Skin epidermis (tissue), 12 donors: ENCODE measurements at regions not wholly inside any gene's neighbourhood (a gene's known extent, or its start where the extent isn't known, plus 50 kb on each side); places are given as distances from the start of the nearest gene placed in this dataset.

Experiments used
- H3K27ac ChIP-seq, 21 experiments: fragments of 200-600 bp; sonication (generic) in 11 of 21; one replicate each; pipeline ENCODE4 v1.5.0; 2020; ENCODE audit warnings: mild to moderate bottlenecking in 3 of 21, inconsistent platforms in 2 of 21, moderate library complexity in 2 of 21
- H3K4me3 ChIP-seq, 7 experiments: fragments of 200-600 bp; sonication (generic) in 2 of 7; one replicate each; pipeline ENCODE4 v1.5.0; 2020; ENCODE audit warnings: inconsistent platforms in 2 of 7, mild to moderate bottlenecking in 2 of 7, moderate library complexity in 1 of 7

DNA sequence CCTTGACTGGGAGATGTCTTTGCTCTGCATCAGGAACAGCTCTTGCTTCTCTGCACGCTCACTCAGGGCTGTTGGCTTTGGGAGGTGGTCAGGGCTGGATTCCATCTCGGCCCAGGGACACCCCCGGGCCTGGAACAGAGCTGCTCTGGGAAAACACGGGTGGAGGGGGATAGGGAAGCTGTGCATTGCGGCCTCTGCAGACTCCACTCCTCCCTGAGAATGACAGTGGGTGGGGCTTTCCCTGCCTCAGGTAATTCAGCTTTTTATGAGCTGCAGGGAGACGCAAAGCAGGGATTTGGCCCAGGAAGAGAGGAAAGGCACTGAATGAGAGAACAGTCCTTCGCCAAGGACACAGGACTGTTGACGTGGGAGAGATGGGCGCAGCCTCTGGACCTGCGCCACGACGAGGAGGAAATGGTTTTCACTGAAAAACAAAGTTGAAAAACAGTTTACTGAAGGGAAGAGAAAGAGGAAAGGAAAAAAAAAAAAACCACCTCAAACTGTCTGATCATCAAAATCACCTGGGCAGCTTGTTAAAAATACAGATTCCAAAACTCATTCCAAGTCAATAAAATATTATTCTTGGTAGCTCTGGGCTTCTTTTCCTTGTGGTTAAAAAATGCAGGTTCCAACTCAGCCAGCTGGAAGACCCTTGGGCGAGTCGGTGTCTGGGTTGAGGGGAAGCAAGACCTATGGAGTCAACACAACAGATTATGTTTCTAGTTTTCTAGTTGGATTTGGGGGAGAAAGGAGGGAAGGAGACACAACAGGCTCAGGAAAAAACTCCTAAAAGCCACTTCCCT lies 194.0 kb downstream of the ZFP36L2 start:
- H3K27ac ChIP-seq, result peak overlapping the region in 18 of 21 experiments; percentile 18 to 88 (median 72)
- no peak overlapping the region for H3K4me3 ChIP-seq

DNA sequence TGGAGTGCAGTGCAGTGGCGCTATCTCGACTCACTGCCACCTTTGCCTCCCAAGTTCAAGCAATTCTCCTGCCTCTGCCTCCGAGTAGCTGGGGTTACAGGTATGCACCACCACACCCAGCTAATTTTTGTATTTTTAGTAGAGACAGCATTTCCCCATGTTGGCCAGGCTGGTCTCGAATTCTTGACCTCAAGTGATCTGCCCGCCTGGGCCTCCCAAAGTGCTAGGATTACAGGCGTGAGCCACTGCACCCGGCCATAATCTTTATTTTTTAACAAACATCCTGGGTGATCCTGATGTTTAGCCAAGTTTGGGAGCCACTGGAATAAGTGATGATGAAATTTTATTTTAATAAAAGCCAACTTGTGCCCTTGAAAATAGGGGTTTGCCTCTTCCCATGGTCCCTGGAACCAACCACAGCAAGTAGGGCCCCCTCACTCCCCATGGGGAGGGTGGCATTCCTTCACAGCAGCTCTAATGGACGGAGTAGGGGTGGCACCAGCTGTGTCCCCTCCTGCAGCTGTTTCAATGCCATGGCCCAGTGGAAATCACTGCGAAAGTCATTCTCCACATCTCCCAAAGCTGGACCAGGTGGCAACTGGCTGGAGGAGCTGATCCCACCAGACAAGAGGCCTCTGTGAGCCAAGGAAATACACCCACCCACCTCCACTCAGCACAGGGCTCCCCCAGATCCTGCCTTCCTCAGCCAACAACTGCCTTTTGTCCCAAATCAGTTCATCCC lies 194.8 kb downstream of the ZFP36L2 start:
- peak overlapping the region in 15 of 21 experiments; percentile 14 to 88 (median 73) for H3K27ac ChIP-seq
- H3K4me3 ChIP-seq, result no peak overlapping the region

DNA sequence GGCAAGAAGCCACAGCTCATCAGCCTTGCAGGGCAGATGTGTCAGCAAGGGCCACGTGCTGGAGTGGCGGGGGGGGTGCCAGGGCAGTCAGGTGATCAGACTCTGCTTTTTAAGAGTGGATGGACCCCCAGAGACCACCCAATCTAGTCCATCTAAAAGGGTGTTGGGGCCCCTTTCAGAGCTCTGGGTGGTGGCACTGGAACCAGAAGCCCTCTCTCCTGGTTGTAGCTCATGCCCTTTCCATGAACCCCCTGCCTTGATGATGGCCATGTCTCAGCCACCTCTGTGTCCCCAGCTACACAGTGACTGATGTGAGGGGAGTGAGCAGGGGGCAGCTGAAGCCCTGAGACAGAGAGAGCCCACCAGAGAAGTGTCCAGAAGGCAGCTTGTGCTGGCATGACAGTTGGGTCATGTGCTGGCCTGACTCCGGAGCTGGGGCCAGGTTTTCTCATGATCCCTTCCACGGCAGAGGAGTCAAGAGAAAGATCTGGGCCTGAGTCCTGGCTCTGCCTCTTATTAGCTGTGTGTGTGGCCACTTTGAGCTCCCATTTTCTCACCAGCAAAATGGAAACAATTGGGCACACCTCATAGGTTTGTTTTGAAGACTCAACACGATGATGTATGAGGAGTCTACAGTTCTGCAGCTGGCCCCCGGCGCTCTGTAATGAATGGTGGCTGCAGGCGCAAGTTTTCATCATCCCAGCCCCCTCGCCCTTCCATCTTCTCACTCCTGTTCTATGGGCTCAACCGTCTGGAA lies 195.7 kb downstream of the ZFP36L2 start:
- H3K27ac ChIP-seq, result peak overlapping the region in 5 of 21 experiments; percentile 8 to 88 (median 76)
- no peak overlapping the region for H3K4me3 ChIP-seq

DNA sequence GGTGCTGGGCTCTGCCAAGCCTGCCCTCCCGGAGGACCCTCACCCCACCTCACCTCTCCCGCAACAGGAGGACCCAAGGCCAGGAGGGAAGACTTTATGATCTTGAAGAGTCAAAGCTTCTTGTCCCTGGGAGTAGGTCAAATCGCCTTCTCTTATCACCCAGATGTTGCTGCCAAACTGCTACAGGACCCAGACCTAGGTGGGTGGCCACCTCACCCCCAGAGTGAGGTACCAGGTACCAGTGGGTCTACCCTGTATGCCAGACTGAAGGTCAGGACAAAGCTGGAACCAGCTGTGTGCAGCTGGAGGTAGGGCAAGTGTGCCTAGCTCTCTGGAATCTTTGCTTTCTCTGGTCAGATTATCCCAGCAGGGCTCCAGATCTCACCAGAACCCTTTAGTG lies 197.2 kb downstream of the ZFP36L2 start:
- Histone ChIP-seq H3K27ac (peak overlapping the region in 3 of 21 experiments; percentile 72 to 88 (median 84)), H3K4me3 (no peak overlapping the region)

DNA sequence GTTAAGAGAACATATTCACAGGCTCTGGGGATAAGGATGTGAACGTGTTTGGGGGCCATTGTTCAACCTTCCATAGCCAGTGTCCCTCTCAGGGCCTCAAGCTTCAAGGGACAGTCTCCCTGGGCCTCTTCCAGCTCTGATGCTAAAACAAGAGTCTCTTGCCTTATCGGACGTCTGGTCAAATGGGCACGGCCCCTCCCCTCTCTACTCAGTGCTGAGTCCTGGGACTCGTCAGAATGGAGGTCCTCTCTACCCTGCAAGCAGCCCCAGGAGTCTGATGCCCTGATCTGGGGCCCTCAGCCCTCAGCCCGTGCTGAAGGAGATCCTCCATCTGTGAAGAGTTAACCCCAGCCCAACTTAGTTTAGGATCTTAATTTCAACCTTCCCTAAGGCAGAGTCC lies 198.2 kb downstream of the ZFP36L2 start:
- H3K27ac ChIP-seq, result peak overlapping the region in 10 of 21 experiments; percentile 22 to 88 (median 79)
- no peak overlapping the region for H3K4me3 ChIP-seq

DNA sequence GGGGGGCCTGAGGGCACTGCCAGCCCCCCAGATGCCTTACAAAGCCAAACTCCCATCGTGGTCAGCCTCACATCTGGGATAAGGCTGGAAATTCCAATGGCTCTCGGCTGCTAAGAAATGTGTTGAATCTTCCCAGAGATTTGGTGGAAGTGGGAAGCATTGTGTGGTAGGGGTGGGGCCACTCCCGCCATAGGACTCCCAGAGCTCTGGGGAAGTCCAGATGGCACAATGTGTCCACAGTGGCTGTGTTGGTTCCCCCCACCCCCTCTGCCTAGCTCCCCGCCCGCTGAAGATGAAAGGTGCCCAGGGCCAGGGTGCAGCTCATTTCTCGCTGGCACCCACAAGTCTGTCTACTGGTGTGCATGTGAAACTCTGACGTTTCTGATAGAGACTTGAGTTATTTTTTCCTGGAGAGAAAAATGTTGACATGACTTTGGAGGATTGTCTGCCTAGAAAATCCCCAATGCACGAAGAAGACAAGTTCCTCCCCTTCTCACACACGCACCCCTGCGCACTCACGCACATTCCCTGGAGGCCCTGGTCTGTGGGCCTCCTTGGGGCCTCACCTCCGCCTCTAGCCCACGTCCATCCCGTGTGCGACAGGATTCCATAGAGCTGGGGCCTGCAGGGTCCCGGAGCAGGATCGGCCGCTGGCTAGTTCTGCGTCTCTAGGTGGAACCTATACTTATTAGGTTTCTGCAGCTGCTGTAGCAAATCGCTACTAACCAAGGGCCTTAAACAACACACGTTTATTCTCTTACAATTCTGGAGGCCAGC lies 199.1 kb downstream of the ZFP36L2 start:
- H3K27ac ChIP-seq, result peak overlapping the region in 17 of 21 experiments; percentile 32 to 88 (median 73)

DNA sequence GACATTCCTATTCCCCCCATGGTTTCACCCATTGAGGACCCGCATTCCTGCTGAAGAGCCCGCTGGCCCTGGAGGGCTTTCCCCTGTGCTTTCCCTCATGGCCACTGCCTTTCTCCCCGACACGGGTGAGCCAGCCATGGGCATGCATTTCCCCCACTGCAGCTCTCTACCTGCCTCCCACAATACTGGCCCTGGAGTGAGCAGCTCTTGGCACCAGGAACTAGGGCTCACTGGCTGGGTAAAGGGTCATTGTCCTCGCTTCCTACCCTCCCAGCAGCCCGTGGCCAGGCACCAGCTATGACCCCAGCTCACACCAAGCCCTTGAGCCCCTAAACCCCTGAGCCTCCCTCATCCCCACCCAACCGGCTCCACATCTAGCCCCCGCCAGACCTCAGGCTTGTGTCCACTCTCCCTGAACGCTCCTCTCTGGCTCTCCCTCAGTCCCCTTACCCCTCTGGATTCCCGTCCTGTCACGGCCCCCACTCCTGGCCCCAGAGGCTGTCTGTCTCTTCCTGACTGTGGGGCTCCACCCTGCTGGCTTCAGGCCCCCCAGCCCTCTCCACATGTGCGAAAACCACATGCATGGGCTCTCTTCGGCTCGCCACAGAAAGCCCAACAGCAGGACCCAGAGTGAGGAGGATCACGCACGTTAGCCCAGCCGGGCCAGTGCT lies 199.8 kb downstream of the ZFP36L2 start:
- Histone ChIP-seq H3K27ac (peak overlapping the region in 18 of 21 experiments; percentile 32 to 88 (median 72)), H3K4me3 (no peak overlapping the region)

More for the DNA sequence above, 199.1 kb downstream of the ZFP36L2 start:
- no peak overlapping the region for H3K4me3 ChIP-seq

DNA sequence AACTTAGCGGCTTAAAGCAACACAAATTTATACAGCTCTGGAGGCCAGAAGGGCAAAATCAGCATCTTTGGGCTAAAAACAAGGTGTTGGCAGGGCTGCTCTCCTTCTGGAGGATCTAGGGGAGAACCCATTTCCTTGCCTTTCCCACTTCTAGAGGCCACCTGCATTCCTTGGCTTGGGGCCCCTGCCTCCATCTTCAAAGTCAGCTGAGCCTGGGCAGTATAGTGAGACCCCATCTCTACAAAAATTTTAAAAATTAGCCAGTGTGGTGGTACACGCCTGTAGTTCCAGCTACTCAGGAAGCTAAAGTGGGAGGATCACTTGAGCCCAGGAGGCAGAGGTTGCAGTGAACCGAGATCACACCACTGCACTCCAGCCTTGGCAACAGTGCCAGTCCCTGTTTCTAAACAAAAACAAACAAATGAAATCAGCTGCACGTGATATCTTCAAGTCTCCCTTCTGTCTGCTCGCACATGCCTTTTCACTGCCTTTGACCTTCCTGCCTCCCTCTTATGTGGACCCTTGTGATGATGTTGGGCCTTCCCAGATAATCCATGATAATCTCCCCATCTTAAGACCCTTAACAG lies 200.6 kb downstream of the ZFP36L2 start:
- H3K27ac ChIP-seq, result peak overlapping the region in 13 of 21 experiments; percentile 5 to 88 (median 78)
- H3K4me3 ChIP-seq, result no peak overlapping the region

DNA sequence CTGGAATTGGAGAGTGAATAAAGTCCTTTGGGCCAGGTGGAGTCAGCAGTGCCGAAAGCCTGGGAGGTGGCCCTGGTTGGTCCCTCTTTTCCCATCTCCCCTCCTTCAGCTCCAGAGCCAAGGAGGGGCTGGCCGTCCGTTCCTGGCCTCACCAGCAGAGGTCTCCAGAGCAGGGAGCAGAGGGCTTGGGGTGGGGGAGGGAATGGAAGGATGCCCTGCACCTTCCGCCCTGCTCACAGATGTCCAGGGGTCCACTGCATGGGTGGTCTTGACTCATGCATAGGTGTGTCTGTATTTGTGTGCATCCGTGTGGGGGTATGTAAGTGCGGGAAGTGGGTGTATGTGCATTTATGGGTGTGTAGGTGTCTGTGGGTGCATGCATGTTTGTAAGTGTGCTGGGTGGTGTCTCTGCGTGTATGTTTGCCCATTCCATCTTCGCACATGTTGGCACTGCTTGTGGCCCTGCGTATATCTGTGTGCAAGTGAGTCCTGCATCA lies 201.8 kb downstream of the ZFP36L2 start:
- Histone ChIP-seq H3K27ac (peak overlapping the region in 7 of 21 experiments; percentile 29 to 88 (median 68)), H3K4me3 (no peak overlapping the region)

DNA sequence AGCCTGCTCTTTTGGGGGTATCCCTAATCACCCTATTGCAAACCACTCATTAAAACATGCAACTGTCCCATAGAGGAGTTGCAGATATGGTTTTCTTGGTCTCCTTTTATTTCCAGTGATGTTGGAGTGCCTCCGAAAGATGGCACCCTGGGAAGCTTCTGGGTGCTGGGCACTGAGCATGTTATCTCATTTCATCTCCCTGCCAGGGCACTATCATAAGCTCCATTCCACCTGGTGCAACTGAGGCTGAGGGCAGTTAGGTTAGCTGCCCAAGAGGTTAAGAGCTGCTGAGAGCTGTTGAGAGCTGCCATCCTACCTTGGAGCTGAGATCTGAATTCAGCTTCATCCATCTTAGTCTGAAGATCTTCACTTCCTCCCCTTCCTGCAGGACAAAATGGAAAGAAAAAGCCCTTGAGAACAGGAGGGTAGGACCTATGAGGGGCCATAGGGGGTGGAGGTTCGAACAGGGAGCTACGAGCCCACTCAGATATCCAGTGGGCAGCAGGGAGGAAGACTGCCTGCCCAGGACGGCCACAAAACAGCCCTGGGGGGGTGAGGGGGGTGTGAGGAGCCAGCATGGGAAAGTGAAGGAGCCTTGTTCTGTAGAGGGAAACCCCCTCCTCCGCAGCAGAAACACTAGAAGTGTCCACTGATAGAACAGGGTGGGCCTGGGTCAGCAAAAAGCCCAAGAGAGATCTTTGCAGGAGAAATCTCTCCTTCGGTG lies 202.5 kb downstream of the ZFP36L2 start:
- H3K27ac ChIP-seq, result peak overlapping the region in 6 of 21 experiments; percentile 27 to 84 (median 56)

DNA sequence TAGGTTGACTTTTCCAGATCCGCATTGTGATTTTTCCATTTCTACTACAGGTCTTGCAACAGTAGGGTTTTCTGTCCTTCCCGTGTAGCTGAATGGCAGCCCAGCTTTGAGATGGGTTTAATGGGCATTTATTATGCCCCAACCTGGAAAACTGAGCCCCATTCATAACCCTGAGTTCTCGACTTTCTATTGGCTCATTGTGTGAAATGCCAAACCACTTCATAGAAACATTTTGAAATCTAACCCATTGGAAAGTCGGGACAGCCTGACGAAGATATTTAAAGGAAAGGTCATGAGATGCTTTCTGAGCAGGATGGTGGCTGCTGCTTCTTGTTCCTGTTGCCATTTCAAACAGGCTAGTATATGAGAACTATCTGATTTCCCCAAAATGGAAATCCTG lies 203.5 kb downstream of the ZFP36L2 start:
- Histone ChIP-seq H3K27ac (peak overlapping the region in 5 of 21 experiments; percentile 19 to 75 (median 35)), H3K4me3 (no peak overlapping the region)

More for the DNA sequence above, 202.5 kb downstream of the ZFP36L2 start:
- no peak overlapping the region for H3K4me3 ChIP-seq

DNA sequence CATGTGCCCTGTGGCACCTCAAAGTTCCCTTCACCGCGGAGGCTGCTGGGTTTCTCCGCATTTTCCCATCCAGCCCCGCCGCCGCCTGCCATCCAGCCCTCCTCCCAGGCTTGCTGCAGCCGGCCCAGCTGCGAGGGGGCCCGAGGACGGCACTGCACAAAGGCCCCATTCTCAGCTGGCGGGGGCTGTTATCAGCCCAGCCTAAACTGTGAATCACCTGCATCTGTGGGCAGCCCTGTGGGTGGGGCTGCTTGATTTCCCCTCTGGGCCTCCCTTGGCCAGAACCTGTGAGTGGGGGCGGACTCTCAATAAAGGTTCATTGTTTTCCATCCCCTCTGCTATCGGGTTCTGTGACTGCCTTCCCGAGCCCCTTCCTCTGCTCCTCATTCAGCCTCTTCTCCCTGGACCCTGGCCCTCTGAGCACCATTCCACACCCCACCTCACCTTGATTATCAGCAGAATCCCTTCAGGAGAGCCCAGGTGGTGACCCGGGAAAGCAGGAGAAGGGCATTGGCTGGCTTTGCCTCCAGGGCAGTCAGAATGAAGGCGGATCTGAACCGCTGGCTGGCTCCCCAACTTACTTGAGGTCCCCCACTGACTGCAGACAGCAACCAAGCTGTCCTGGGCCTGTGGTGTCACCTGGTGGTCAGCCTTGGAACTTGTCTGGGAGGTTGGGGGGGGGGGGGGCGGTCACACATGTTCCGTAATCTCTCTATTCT lies 204.5 kb downstream of the ZFP36L2 start:
- Histone ChIP-seq H3K27ac (peak overlapping the region in 7 of 21 experiments; percentile 22 to 59 (median 35)), H3K4me3 (no peak overlapping the region)

DNA sequence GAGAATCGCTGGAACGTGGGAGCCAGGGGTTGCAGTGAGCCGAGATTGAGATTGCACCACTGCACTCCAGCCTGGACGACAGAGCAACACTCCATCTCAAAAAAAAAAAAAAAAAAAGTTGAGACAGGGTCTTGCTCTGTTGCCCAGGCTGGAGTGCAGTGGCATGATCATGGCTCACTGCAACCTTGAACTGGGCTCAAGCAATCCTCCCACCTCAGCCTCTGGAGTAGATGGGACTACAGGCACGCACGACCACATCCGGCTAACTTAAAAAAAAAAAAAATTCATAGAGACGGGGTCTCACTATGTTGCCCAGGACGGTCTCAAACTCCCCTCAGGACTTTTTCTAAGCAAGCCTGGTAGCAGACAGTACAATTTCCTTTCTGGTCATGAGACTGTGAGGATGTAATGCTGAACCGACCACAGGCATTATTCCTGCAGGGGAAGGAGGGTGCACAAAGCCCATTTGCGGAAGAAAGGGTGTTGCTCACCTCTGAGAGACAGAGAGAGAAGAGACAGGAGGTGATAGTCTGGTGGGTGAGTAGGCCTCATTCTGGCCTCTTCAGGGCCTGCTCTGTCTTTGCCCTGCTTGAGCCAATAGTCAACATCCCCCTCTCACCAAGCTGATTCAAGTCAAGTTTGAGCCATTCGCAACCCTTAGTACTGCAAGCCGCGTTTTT lies 205.3 kb downstream of the ZFP36L2 start:
- no peak overlapping the region for H3K4me3 ChIP-seq
- H3K27ac ChIP-seq, result peak overlapping the region in 6 of 21 experiments; percentile 3 to 57 (median 30)

DNA sequence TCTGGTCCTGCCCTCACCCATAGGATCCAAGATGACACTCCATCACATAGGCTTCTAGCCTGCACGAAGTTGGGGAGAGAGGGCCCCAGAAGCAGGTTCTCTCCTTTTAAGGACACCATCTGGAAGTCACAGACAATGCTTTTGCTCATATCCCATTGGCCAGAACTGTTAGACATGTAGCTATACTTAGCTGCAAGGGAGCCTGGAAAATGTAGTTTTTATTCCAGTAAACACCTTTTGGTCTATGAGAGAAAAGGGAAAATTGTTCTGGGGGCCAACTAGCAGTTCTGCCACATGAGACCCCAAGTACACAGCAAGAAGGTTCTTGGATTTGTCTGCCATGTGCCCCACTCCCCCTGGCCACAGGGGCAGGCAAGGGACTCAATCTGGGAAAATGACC lies 206.1 kb downstream of the ZFP36L2 start:
- H3K4me3 ChIP-seq, result no peak overlapping the region
- H3K27ac ChIP-seq, result peak overlapping the region in 3 of 21 experiments; percentile 18 to 74 (median 59)

DNA sequence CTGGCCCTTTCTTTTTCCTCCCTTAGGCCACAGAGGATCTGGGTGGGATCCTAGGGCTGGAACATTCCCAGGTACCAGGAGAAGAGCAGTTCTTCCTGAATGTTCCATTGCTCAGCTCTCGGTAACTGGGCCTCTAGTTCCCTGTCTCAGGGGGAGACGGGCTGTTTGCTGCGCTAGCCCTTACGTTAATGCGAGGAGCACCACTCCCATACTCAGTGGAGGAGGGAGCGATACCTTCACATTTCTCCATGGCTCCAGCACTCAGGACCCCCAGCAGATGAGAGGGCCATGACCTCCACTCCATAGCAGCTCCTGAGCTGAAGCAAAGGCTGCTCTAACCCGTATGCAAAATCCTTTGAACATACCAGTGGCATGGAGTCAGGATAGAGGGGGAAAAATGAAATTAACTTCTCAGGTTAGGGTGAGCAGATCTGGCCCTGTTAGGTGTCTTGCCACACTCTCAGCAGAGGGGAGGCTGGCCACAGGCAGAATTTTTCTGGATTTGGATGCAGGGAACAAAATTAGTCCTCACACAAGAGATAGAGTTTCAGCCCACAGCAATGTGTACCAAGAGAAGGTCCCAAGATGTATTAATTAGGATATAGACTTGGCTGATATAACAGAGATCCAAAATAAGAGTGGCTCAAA lies 206.7 kb downstream of the ZFP36L2 start:
- H3K27ac ChIP-seq, result peak overlapping the region in 13 of 21 experiments; percentile 8 to 80 (median 62)

DNA sequence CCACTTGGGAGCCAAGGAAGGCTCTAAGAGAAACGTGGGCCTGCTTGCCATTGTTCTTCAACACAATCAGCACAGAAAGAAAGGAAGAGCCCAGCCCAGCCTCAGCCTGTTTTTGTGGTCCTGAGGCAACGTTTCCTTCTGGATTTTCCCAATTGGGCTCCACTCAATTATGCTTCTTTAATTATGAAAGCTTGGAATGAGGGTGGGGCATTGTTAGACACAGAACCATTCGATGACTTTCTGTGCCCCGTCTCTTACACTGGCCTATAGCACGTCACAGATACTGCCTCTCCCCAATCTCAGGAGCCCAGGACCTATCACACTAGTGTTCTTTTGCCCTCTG lies 207.4 kb downstream of the ZFP36L2 start:
- Histone ChIP-seq H3K4me3 (no peak overlapping the region), H3K27ac (peak overlapping the region in 18 of 21 experiments; percentile 1 to 80 (median 63))

More for the DNA sequence above, 206.7 kb downstream of the ZFP36L2 start:
- no peak overlapping the region for H3K4me3 ChIP-seq
